A549 (cell line): ENCODE measurements at regions not wholly inside any gene's neighbourhood (a gene's known extent, or its start where the extent isn't known, plus 50 kb on each side); places are given as distances from the start of the nearest gene placed in this dataset.
A peak's percentile ranks its signal among the peaks of the same experiment; 100 is the strongest.
"Not testable (repeated sequence)": the region's sequence is repeated elsewhere in the genome, so short reads cannot be mapped to it uniquely, and the experiment has no call there.

Experiments
- ATAC-seq, 2 experiments: fragments of 200-7000 bp in 1 of 2; fragments of >200 bp in 1 of 2; cut with Nextera tagmentation in 1 of 2; cut with Tn5 transposase in 1 of 2; 3 replicates each; pipeline versions ENCODE4 v1.8.0 to v1.9.1; 2018 to 2020; ENCODE audit warnings: mild to moderate bottlenecking in 1 of 2, moderate library complexity in 1 of 2
- CTCF ChIA-PET: fragments of 300-600 bp; sonication (Branson Sonifier 250); formaldehyde crosslinking; extraction: SDS; loops from one replicate; lab custom pipeline; 2021; ENCODE audit warnings: antibody characterized with exemption, inconsistent platforms; lab: Yijun Ruan, JAX
- POLR2A ChIA-PET: fragments of 350-600 bp; formaldehyde crosslinking; extraction: SDS; loops from one replicate; lab custom pipeline; 2021; ENCODE audit warnings: antibody characterized with exemption, inconsistent platforms; lab: Yijun Ruan, JAX
- DNase-seq, 2 experiments: peaks; one replicate each; pipeline versions ENCODE4 v3.0.0 to v3.0.0-alpha.2; 2011 to 2016; ENCODE audit warnings: low read depth in 1 of 2, low spot score in 1 of 2
- FAIRE-seq: peaks from 2 replicates; lab custom pipeline; 2011; peaks lifted over from hg19 to GRCh38; lab: Jason Lieb, UNC
- H3K27ac ChIP-seq, 2 experiments: fragments of >200 bp; sonication (Bioruptor Twin); formaldehyde crosslinking; 3 replicates each; pipeline ENCODE4 v1.5.1; 2016 to 2017
- H3K4me1 ChIP-seq: fragments of >200 bp; sonication (Bioruptor Twin); formaldehyde crosslinking; 3 replicates; pipeline ENCODE4 v1.6.1; 2016
- H3K4me2 ChIP-seq: fragments of >200 bp; sonication (Bioruptor Twin); formaldehyde crosslinking; 3 replicates; pipeline ENCODE4 v1.6.1; 2016
- H3K4me3 ChIP-seq: fragments of >200 bp; sonication (Bioruptor Twin); formaldehyde crosslinking; 3 replicates; pipeline ENCODE4 v1.5.1; 2016
- H3K9me3 ChIP-seq: fragments of >200 bp; sonication (Bioruptor Twin); formaldehyde crosslinking; 3 replicates; pipeline ENCODE4 v1.6.1; 2016
- BHLHE40 ChIP-seq: IDR thresholded peaks from 2 replicates; pipeline ENCODE4 v1.6.1; 2012; ENCODE audit warnings: low read depth, low read length, inconsistent platforms
- CEBPB ChIP-seq, 2 experiments: fragments of >200 bp in 1 of 2; sonication (Bioruptor Twin) in 1 of 2; formaldehyde crosslinking in 1 of 2; IDR thresholded peaks; 2 replicates each; pipeline ENCODE4 v1.6.1; 2012 to 2016
- EHF ChIP-seq: fragments of 250-450 bp; sonication (Bioruptor Pico); IDR thresholded peaks from 2 replicates; pipeline ENCODE4 v1.5.0; 2020; ENCODE audit warnings: mild to moderate bottlenecking
- EHMT2 ChIP-seq: fragments of 200-600 bp; sonication (generic); IDR thresholded peaks from 2 replicates; pipeline ENCODE4 v1.6.1; 2016; ENCODE audit warnings: antibody characterized with exemption, low read depth, mild to moderate bottlenecking, moderate library complexity
- ESRRA ChIP-seq: fragments of 150-350 bp; IDR thresholded peaks from 2 replicates; pipeline ENCODE4 v1.6.1; 2014; ENCODE audit warnings: mild to moderate bottlenecking, low read length, borderline replicate concordance
- FOSL2 ChIP-seq, 2 experiments: fragments of 450-650 bp in 1 of 2; fragments of >200 bp in 1 of 2; sonication (Bioruptor Twin) in 1 of 2; formaldehyde crosslinking; IDR thresholded peaks; 2 replicates each; pipeline versions ENCODE4 v1.5.0 to v1.6.1; 2016 to 2020; ENCODE audit warnings: mild to moderate bottlenecking in 1 of 2, moderate library complexity in 1 of 2
- HOXB5 ChIP-seq: fragments of 250-450 bp; sonication (Bioruptor Pico); IDR thresholded peaks from 2 replicates; pipeline ENCODE4 v1.5.0; 2020; ENCODE audit warnings: mild to moderate bottlenecking, moderate library complexity
- JUN ChIP-seq, 2 experiments: fragments of >200 bp; sonication (Bioruptor Twin); formaldehyde crosslinking; IDR thresholded peaks; 2 replicates in 1 of 2; 3 replicates in 1 of 2; pipeline ENCODE4 v1.6.1; 2016 to 2017
- JUNB ChIP-seq: fragments of >200 bp; sonication (Bioruptor Twin); formaldehyde crosslinking; IDR thresholded peaks from 2 replicates; pipeline ENCODE4 v1.6.1; 2016
- MAFK ChIP-seq: fragments of 450-650 bp; IDR thresholded peaks from 2 replicates; pipeline ENCODE4 v1.6.1; 2014; ENCODE audit not compliant: partially characterized antibody
- MYC ChIP-seq: IDR thresholded peaks from 2 replicates; pipeline ENCODE4 v1.6.1; 2012; ENCODE audit warnings: mild to moderate bottlenecking, inconsistent platforms, low read length, improper control_type of control experiment, borderline replicate concordance
- NFE2L2 ChIP-seq: fragments of 150-350 bp; conservative IDR thresholded peaks from 2 replicates; pipeline ENCODE4 v1.6.1; 2014; ENCODE audit warnings: low read length
- NR3C1 ChIP-seq: fragments of >200 bp; sonication (Bioruptor Twin); formaldehyde crosslinking; IDR thresholded peaks from 3 replicates; pipeline ENCODE4 v1.6.1; 2017
- RARB ChIP-seq: fragments of 250-450 bp; sonication (Bioruptor Pico); IDR thresholded peaks from 2 replicates; pipeline ENCODE4 v1.8.0; 2021; ENCODE audit warnings: mild to moderate bottlenecking, moderate library complexity
- TFCP2L1 ChIP-seq: fragments of 250-450 bp; sonication (Bioruptor Pico); IDR thresholded peaks from 2 replicates; pipeline ENCODE4 v1.5.0; 2021; ENCODE audit warnings: mild to moderate bottlenecking
- WGBS: methylation state at CpG from one replicate; pipeline ENCODE4 v1.1.6; 2017; ENCODE audit errors: missing lambda C conversion rate; 5-methylcytosine and 5-hydroxymethylcytosine counted together
- TF ChIP-seq, protein P1 (sequence below): IDR thresholded peaks from 2 replicates; pipeline ENCODE4 v1.6.1; 2012; ENCODE audit warnings: low read depth, borderline replicate concordance
- TF ChIP-seq, protein P2 (sequence below): IDR thresholded peaks from 2 replicates; pipeline ENCODE4 v1.6.1; 2012
- TF ChIP-seq, protein P3 (sequence below): fragments of >200 bp; sonication (Bioruptor Twin); formaldehyde crosslinking; IDR thresholded peaks from 3 replicates; pipeline ENCODE4 v1.6.1; 2016

DNA sequence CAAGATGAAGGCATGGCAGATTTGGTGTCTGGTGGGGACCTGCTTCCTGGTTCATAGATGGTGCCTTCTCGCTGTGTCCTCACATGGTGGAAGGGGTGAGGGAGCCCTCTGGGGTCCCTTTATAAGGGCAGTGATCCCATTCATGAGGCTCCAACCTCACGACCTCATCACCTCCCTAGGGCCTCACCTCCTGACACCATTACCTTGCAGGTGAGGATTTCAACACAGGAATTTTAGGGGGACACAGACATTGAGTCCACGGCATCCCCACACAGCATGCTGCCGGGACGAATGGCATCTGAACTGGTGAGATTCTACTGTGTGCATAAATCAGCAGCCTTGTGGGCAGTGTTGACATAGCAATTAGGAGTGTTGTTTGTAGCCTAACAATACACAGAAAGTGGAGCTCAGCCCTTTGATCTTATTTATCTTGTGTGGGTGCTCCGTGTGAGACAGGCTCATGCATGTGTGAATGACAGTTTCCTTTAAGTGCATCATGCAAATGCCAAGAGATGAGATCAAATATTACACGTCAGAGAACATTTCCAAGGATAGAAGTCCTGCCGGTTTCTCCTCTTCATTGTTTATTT, 368.7 kb upstream of the AMELY start:
- Histone ChIP-seq H3K4me1 (peaks cover 10% of the 10 kb centered on the region; the same call in 2 of the 3 replicates), H3K27ac (peak overlapping the region in 1 of 2 experiments; percentile 40; a peak in 2 of 6 replicates)
- H3K4me2 ChIP-seq, FAIRE-seq, DNase-seq, POLR2A ChIA-PET, H3K9me3 ChIP-seq, H3K4me3 ChIP-seq, CTCF ChIA-PET: not testable (repeated sequence)
- 72% methylated on average over 4 of the region's 8 CpGs for WGBS
- peak in 1 of 2 experiments; percentile 44; a peak in 1 of 6 replicates for ATAC-seq

DNA sequence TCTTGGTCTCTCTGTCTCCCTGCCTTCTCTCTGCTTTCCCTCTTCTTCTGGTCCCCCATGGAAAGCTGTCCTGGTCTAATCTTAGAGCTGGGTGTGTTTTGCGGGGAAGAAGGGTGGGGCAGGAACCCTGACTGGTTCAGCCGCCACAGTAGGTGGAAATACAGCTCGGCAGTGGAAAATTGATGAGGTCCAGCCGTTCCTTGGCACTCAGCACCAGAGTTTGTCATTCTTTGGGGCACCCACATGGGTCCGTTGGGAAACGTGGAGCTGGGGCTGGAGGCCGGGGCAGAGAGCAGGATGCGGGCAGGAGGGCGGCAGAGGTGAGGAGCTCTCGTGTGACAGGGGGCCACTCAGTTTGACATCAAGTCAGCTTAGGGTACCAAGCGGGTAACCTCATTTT, 364.2 kb upstream of the AMELY start:
- no peak for DNase-seq
- Histone ChIP-seq H3K9me3 (no peaks in the 10 kb centered on the region), H3K4me1 (peaks cover 10% of the 10 kb centered on the region; the same call in 2 of the 3 replicates), H3K27ac (peak overlapping the region in 1 of 2 experiments; percentile 96; a peak in 3 of 6 replicates), H3K4me2 (peak overlapping the region; percentile 83), H3K4me3 (peak overlapping the region; percentile 78)
- ATAC-seq: no peak
- ChIA-PET POLR2A (no interaction called here), CTCF (no interaction called here)
- no peak for FAIRE-seq
- 45% methylated on average over 9 of the region's 11 CpGs for WGBS
- TF ChIP-seq, protein P1, sequence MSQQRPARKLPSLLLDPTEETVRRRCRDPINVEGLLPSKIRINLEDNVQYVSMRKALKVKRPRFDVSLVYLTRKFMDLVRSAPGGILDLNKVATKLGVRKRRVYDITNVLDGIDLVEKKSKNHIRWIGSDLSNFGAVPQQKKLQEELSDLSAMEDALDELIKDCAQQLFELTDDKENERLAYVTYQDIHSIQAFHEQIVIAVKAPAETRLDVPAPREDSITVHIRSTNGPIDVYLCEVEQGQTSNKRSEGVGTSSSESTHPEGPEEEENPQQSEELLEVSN: no peak
- no peak for TF ChIP-seq NFE2L2
- no peak for TF ChIP-seq CEBPB (IDR thresholded peaks at IDR 0.05)
- TF ChIP-seq MYC: no peak
- no peak for TF ChIP-seq JUN (IDR thresholded peaks at IDR 0.05)
- no peak for TF ChIP-seq EHMT2
- no peak for TF ChIP-seq EHF (CRISPR knock-in tag)
- no peak for TF ChIP-seq HOXB5 (CRISPR knock-in tag)
- no peak for TF ChIP-seq ESRRA
- no peak for TF ChIP-seq FOSL2 (IDR thresholded peaks at IDR 0.05)
- no peak for TF ChIP-seq FOSL2 (CRISPR knock-in tag; IDR thresholded peaks at IDR 0.05)
- no peak for TF ChIP-seq JUNB
- TF ChIP-seq, protein P2, sequence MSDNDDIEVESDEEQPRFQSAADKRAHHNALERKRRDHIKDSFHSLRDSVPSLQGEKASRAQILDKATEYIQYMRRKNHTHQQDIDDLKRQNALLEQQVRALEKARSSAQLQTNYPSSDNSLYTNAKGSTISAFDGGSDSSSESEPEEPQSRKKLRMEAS: no peak
- TF ChIP-seq NR3C1: no peak
- TF ChIP-seq, protein P3, sequence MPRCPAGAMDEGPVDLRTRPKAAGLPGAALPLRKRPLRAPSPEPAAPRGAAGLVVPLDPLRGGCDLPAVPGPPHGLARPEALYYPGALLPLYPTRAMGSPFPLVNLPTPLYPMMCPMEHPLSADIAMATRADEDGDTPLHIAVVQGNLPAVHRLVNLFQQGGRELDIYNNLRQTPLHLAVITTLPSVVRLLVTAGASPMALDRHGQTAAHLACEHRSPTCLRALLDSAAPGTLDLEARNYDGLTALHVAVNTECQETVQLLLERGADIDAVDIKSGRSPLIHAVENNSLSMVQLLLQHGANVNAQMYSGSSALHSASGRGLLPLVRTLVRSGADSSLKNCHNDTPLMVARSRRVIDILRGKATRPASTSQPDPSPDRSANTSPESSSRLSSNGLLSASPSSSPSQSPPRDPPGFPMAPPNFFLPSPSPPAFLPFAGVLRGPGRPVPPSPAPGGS: no peak
- no peak for TF ChIP-seq BHLHE40

DNA sequence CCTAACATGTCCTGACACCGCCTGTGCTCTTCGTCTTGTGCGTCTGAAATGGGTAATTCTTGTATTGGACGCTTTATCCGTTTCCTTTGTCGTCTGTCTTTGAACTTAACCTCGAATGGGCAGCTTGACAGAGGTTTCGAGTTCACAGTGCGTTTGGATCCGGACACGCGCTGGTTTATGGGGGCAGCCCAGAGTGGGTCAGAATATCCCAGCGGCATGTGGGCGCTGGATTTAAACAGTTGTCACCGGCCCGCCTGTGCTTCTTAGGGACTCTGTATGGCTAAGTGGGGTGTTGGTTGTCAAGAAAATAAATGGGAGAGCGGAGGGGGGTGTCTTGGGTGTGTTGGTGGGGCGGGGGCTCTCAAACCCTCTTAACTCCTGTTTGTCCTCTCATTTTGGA, 363.5 kb upstream of the AMELY start:
- Histone ChIP-seq H3K4me2 (peak overlapping the region; percentile 83), H3K4me3 (peak overlapping the region; percentile 78)
- no peak for TF ChIP-seq EHMT2
- TF ChIP-seq, all 56 proteins: peak for 0
- H3K4me1 ChIP-seq: peaks cover 10% of the 10 kb centered on the region; the same call in 2 of the 3 replicates
- DNase-seq (no peak), FAIRE-seq (no peak), ATAC-seq (no peak)
- 2% methylated on average over 14 of the region's 18 CpGs for WGBS
- H3K27ac ChIP-seq: peak overlapping the region; percentile 83 to 96
- POLR2A ChIA-PET: no interaction called here
- CTCF ChIA-PET: no interaction called here
- H3K9me3 ChIP-seq: no peaks in the 10 kb centered on the region

DNA sequence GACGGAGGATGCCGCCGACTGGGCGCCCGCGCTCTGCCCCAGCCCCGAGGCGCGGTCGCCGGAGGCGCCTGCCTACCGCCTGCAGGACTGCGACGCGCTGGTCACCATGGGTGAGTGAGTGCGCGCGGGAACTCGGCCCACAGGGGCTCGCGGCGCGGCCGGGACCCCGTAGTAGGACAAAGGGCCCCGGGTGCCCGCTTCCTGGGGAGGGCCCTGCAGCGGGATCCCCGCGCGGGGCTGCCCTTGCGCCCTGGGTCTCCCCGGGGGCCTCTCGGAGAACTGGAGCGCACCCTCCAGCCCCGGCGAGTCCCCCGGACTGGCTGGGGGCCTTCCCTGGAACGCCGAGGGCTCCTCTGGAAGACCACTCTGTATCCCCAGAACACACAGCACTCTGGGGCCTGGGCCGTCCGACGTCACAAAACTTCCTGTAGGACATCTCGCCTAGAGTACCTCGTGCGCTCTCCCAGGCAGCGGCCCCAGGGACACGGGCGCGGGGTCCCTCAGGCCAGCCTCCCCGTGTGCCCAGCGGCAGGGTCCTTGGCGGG, 362.9 kb upstream of the AMELY start:
- H3K4me2 ChIP-seq: peak overlapping the region; percentile 83
- FAIRE-seq (no peak), ATAC-seq (peak; percentile 42 to 49), DNase-seq (peak in 1 of 2 experiments; percentile 20)
- peaks cover 5% of the 10 kb centered on the region; the same call in 2 of the 3 replicates for H3K4me1 ChIP-seq
- no CpG with 5 or more reads among the region's 54 CpGs for WGBS
- POLR2A ChIA-PET: no interaction called here
- H3K9me3 ChIP-seq: no peaks in the 10 kb centered on the region
- H3K4me3 ChIP-seq: peak overlapping the region; percentile 78
- H3K27ac ChIP-seq: peak overlapping the region; percentile 83 to 96
- CTCF ChIA-PET: no interaction called here
- TF ChIP-seq RARB (no peak), TFCP2L1 (CRISPR knock-in tag) (no peak), MAFK (no peak)
- TF ChIP-seq, protein P2: no peak
- TF ChIP-seq, protein P3: no peak
